Vagina (tissue), 2 donors: ENCODE measurements at regions not wholly inside any gene's neighbourhood (a gene's known extent, or its start where the extent isn't known, plus 50 kb on each side); places are given as distances from the start of the nearest gene placed in this dataset.
"Not testable (repeated sequence)": the region's sequence is repeated elsewhere in the genome, so short reads cannot be mapped to it uniquely, and the experiment has no call there.

Experiments used
- CTCF ChIP-seq, 3 experiments: fragments of 450-650 bp in 2 of 3; fragments of 200-600 bp in 1 of 3; sonication (generic) in 1 of 3; IDR thresholded peaks; one replicate each; pipeline ENCODE4 v1.5.1; 2017 to 2019; ENCODE audit warnings: antibody characterized with exemption in 3 of 3, mild to moderate bottlenecking in 2 of 3, moderate library complexity in 2 of 3
- POLR2A ChIP-seq, 2 donors: fragments of 450-650 bp; IDR thresholded peaks; one replicate each; pipeline ENCODE4 v1.6.1; 2017; ENCODE audit warnings: antibody characterized with exemption in 2 of 2, mild to moderate bottlenecking in 2 of 2, moderate library complexity in 2 of 2
- POLR2AphosphoS5 ChIP-seq, 2 donors: sonication (generic); formaldehyde crosslinking; IDR thresholded peaks; one replicate each; pipeline ENCODE4 v1.9.0; 2017; ENCODE audit warnings: antibody characterized with exemption in 2 of 2, mild to moderate bottlenecking in 2 of 2, low read depth in 1 of 2; ENCODE audit not compliant: insufficient read depth in 1 of 2

- not testable (repeated sequence) for TF ChIP-seq POLR2AphosphoS5 (IDR thresholded peaks at IDR 0.05; ENCODE audit: insufficient read depth in 1 of 2, low read depth in 1 of 2); CTCF (IDR thresholded peaks at IDR 0.05); POLR2A (IDR thresholded peaks at IDR 0.05)
Observed at GRCh38 chr4:123537906-123538402, 141.4 kb downstream of the SPRY1 start.
